ENCODE measurements at regions not wholly inside any gene's neighbourhood (a gene's known extent, or its start where the extent isn't known, plus 50 kb on each side); places are given as distances from the start of the nearest gene placed in this dataset.

DNA sequence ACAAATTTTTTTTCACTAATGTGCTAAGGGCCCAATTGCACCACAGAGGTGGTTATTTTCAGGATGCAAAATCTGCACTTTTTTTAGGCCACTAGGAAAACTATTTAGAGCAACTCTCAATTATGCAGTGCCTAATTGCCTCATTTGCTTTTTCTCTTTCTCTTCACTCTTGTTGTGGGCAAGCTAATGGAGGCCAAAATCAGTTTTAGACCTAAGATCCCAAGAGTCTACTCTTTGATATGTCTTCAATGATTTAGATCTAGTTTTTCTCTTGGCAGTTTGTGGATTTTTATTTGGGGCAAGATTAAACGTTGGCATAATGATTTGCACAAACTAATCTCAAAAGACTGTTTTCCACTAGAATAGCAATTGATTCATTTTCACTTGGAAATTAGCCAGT lies 1996.9 kb downstream of the LRRC4C start:
- TF ChIP-seq, protein P1, sequence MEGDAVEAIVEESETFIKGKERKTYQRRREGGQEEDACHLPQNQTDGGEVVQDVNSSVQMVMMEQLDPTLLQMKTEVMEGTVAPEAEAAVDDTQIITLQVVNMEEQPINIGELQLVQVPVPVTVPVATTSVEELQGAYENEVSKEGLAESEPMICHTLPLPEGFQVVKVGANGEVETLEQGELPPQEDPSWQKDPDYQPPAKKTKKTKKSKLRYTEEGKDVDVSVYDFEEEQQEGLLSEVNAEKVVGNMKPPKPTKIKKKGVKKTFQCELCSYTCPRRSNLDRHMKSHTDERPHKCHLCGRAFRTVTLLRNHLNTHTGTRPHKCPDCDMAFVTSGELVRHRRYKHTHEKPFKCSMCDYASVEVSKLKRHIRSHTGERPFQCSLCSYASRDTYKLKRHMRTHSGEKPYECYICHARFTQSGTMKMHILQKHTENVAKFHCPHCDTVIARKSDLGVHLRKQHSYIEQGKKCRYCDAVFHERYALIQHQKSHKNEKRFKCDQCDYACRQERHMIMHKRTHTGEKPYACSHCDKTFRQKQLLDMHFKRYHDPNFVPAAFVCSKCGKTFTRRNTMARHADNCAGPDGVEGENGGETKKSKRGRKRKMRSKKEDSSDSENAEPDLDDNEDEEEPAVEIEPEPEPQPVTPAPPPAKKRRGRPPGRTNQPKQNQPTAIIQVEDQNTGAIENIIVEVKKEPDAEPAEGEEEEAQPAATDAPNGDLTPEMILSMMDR (IDR thresholded peaks at IDR 0.05; ENCODE audit: borderline replicate concordance): no peak
- Histone ChIP-seq H3K27me3 (ENCODE audit: low read depth) (no peaks in the 10 kb centered on the region), H3K36me3 (no peaks in the 10 kb centered on the region), H3K4me1 (no peaks in the 10 kb centered on the region), H3K4me3 (no peak overlapping the region), H3K9me3 (replicated peaks) (no peaks in the 10 kb centered on the region), H3K27ac (replicated peaks) (no peak overlapping the region)
- no peak for DNase-seq
- intact Hi-C loops (cut with micrococcal nuclease): no loop called here

DNA sequence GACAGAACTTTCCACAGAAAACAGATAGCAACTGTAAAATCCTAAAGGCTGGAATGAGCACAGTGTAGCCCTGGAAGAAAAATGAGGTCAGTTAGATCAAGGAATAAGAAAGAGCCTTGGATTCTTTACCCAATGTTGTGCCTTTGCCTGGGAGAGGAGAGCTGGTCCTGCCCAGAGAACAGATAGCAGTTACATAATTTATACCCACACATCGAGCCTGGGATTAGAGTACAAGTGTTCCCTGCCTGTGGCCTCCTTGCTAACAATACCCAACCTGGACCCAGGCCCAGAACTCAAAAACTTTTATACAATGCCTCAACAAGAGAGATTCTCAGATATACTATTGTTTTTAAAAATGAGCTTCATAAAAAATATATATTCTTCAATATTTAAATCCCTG lies 1998.4 kb downstream of the LRRC4C start:
- no peak overlapping the region for H3K27ac ChIP-seq (replicated peaks)

DNA sequence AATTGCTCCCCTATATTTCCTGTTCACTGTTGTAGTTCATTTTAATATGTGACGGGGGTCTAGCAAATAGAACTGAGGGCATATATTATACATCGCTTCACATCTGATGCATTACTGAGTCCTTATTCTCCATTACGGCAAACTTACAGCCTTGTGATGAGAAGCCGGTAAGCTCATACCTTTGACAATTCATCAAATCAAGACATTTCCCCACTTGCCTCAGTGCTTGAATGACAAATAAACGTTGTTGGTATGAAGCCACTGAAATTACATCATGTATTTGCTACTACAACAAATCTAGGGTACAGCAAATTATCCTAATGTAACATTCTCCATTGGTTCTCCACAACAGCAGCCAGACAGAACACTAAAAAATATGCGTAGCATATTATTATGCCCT lies 1999.8 kb downstream of the LRRC4C start:
- TF ChIP-seq, protein P1 (IDR thresholded peaks at IDR 0.05; ENCODE audit: borderline replicate concordance): no peak
- Histone ChIP-seq H3K4me3 (no peak overlapping the region), H3K27ac (replicated peaks) (no peak overlapping the region), H3K9me3 (replicated peaks) (no peaks in the 10 kb centered on the region), H3K36me3 (no peaks in the 10 kb centered on the region), H3K27me3 (ENCODE audit: low read depth) (no peaks in the 10 kb centered on the region), H3K4me1 (no peaks in the 10 kb centered on the region)
- intact Hi-C loops (cut with micrococcal nuclease): no loop called here
- no peak for DNase-seq

More for the DNA sequence above, 1998.4 kb downstream of the LRRC4C start:
- H3K4me1 ChIP-seq: no peaks in the 10 kb centered on the region
- H3K4me3 ChIP-seq: no peak overlapping the region
- DNase-seq: no peak
- TF ChIP-seq, protein P1 (IDR thresholded peaks at IDR 0.05; ENCODE audit: borderline replicate concordance): no peak
- no peaks in the 10 kb centered on the region for H3K9me3 ChIP-seq (replicated peaks)
- intact Hi-C loops (cut with micrococcal nuclease): no loop called here
- no peaks in the 10 kb centered on the region for H3K36me3 ChIP-seq
- no peaks in the 10 kb centered on the region for H3K27me3 ChIP-seq (ENCODE audit: low read depth)

DNA sequence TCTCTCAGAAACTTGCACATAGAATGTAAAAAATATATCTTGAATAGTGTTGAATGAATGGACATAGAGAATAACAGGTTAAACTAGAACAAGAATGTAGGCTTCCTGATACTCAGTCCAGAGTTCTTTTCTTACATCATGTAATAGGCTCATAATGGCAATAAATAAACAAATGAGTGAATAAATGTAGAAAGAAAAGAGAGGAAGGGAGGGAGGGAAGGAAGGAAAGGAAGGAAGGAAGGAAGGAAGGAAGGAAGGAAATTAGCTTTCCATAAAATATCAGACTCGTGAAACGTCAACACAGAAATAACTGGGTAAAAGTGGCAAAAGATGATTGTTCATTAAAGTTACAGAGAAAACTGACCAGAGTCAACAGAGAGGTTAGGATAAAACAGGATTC lies 2001.0 kb downstream of the LRRC4C start:
- no peak for DNase-seq
- no peaks in the 10 kb centered on the region for H3K4me1 ChIP-seq
- H3K27ac ChIP-seq (replicated peaks): no peak overlapping the region
- no peaks in the 10 kb centered on the region for H3K9me3 ChIP-seq (replicated peaks)
- no peak overlapping the region for H3K4me3 ChIP-seq
- TF ChIP-seq, protein P1 (IDR thresholded peaks at IDR 0.05; ENCODE audit: borderline replicate concordance): no peak
- intact Hi-C loops (cut with micrococcal nuclease): no loop called here
- no peaks in the 10 kb centered on the region for H3K27me3 ChIP-seq (ENCODE audit: low read depth)
- H3K36me3 ChIP-seq: no peaks in the 10 kb centered on the region

DNA sequence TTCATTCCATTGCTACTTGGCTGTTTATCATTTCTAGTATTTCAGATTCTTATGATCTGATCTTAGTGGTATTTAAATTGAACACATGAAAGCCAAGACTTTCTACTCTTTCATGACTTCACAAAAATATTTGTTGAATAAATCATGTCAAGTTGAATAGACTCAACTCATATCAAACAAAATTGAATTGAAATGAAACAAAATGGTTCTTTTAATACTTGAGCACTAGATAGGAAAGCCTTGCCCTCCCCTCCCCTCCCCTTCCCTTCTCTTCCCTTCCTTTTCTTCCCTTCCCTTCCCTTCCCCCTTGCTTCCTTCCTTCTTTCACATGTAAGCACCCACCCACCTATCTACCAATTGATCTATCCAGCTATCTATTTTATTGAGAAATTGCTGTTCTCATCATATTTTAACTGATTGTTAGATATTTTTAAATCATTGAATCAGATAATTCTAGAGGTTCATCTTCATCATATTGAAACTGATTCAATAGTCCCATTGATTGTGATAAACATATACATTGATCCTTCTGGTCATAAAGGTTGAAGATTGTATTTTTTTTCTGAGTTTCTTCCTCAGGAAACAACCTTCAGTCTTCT lies 2015.9 kb downstream of the LRRC4C start:
- H3K27ac ChIP-seq (replicated peaks): no peak overlapping the region
- H3K9me3 ChIP-seq (replicated peaks): peaks cover 5% of the 10 kb centered on the region
- H3K27me3 ChIP-seq (ENCODE audit: low read depth): no peaks in the 10 kb centered on the region
- DNase-seq: no peak
- intact Hi-C loops (cut with micrococcal nuclease): no loop called here
- TF ChIP-seq, protein P1 (IDR thresholded peaks at IDR 0.05; ENCODE audit: borderline replicate concordance): no peak
- no peaks in the 10 kb centered on the region for H3K4me1 ChIP-seq
- no peak overlapping the region for H3K4me3 ChIP-seq
- no peaks in the 10 kb centered on the region for H3K36me3 ChIP-seq

All from left ventricle myocardium inferior (tissue), 1 donor.